ENCODE measurements at regions not wholly inside any gene's neighbourhood (a gene's known extent, or its start where the extent isn't known, plus 50 kb on each side); places are given as distances from the start of the nearest gene placed in this dataset.

GRCh38 chr9:104984542-104984941 is 56.6 kb upstream of the ABCA1 start:
- no peaks in the 10 kb centered on the region for H3K4me1 ChIP-seq
- no peak overlapping the region for H3K4me3 ChIP-seq
- no peaks in the 10 kb centered on the region for H3K36me3 ChIP-seq
- H3K27ac ChIP-seq: no peak overlapping the region
- TF ChIP-seq POLR2A (IDR thresholded peaks at IDR 0.05) (no peak), CTCF (IDR thresholded peaks at IDR 0.05) (no peak)
- no peak for DNase-seq
- intact Hi-C loops (cut with DNase I; ENCODE audit: low total_unique reads): no loop called here
- no peaks in the 10 kb centered on the region for H3K9me3 ChIP-seq
- no peaks in the 10 kb centered on the region for H3K27me3 ChIP-seq

- Histone ChIP-seq H3K27ac (no peak overlapping the region), H3K36me3 (no peaks in the 10 kb centered on the region), H3K27me3 (no peaks in the 10 kb centered on the region), H3K9me3 (no peaks in the 10 kb centered on the region), H3K4me3 (no peak overlapping the region), H3K4me1 (no peaks in the 10 kb centered on the region)
- no peak for DNase-seq
- intact Hi-C loops (cut with DNase I; ENCODE audit: low total_unique reads): no loop called here
- TF ChIP-seq CTCF (IDR thresholded peaks at IDR 0.05) (no peak), POLR2A (IDR thresholded peaks at IDR 0.05) (no peak)
Observed at GRCh38 chr9:104984948-104985347, 57.0 kb upstream of the ABCA1 start.

- Histone ChIP-seq H3K9me3 (no peaks in the 10 kb centered on the region), H3K27me3 (no peaks in the 10 kb centered on the region), H3K4me3 (no peak overlapping the region), H3K36me3 (no peaks in the 10 kb centered on the region), H3K4me1 (no peaks in the 10 kb centered on the region), H3K27ac (no peak overlapping the region)
- intact Hi-C loops (cut with DNase I; ENCODE audit: low total_unique reads): no loop called here
- DNase-seq: no peak
- no peak for TF ChIP-seq POLR2A (IDR thresholded peaks at IDR 0.05)
- TF ChIP-seq CTCF (IDR thresholded peaks at IDR 0.05): no peak
Observed at GRCh38 chr9:104986096-104986495, 58.1 kb upstream of the ABCA1 start.

GRCh38 chr9:104987743-104988142 is 59.8 kb upstream of the ABCA1 start:
- no peaks in the 10 kb centered on the region for H3K27me3 ChIP-seq
- H3K4me1 ChIP-seq: peaks cover 3 to 10% of the 10 kb centered on the region in 2 donors
- intact Hi-C loops (cut with DNase I; ENCODE audit: low total_unique reads): no loop called here
- H3K27ac ChIP-seq: no peak overlapping the region
- DNase-seq: no peak
- H3K36me3 ChIP-seq: no peaks in the 10 kb centered on the region
- no peak overlapping the region for H3K4me3 ChIP-seq
- no peaks in the 10 kb centered on the region for H3K9me3 ChIP-seq
- TF ChIP-seq CTCF (IDR thresholded peaks at IDR 0.05) (no peak), POLR2A (IDR thresholded peaks at IDR 0.05) (no peak)

- H3K36me3 ChIP-seq: no peaks in the 10 kb centered on the region
- H3K9me3 ChIP-seq: no peaks in the 10 kb centered on the region
- no peak for DNase-seq
- no peak overlapping the region for H3K27ac ChIP-seq
- no peak overlapping the region for H3K4me3 ChIP-seq
- intact Hi-C loops (cut with DNase I; ENCODE audit: low total_unique reads): no loop called here
- H3K4me1 ChIP-seq: peaks cover 8 to 11% of the 10 kb centered on the region in 2 donors
- H3K27me3 ChIP-seq: no peaks in the 10 kb centered on the region
- TF ChIP-seq CTCF (IDR thresholded peaks at IDR 0.05): no peak
- TF ChIP-seq POLR2A (IDR thresholded peaks at IDR 0.05): no peak
Observed at GRCh38 chr9:104988539-104988938, 60.6 kb upstream of the ABCA1 start.
